Loucy (cell line): ENCODE measurements at regions not wholly inside any gene's neighbourhood (a gene's known extent, or its start where the extent isn't known, plus 50 kb on each side); places are given as distances from the start of the nearest gene placed in this dataset.

Source experiments
- CTCF ChIP-seq: fragments of 200-600 bp; sonication (generic); conservative IDR thresholded peaks from 2 replicates; pipeline ENCODE4 v1.5.1; 2014; ENCODE audit warnings: mild to moderate bottlenecking, antibody characterized with exemption, low read length
- EZH2phosphoT487 ChIP-seq: fragments of 200-600 bp; IDR thresholded peaks from 2 replicates; pipeline ENCODE4 v1.6.1; 2018; ENCODE audit warnings: antibody characterized with exemption, mild to moderate bottlenecking, moderate library complexity, borderline replicate concordance

- TF ChIP-seq CTCF (no peak), EZH2phosphoT487 (no peak)
Measured at GRCh38 chr18:72436401-72436800, 107.7 kb downstream of the CBLN2 start.
